ENCODE measurements at regions not wholly inside any gene's neighbourhood (a gene's known extent, or its start where the extent isn't known, plus 50 kb on each side); places are given as distances from the start of the nearest gene placed in this dataset.

- TF ChIP-seq, protein P1, sequence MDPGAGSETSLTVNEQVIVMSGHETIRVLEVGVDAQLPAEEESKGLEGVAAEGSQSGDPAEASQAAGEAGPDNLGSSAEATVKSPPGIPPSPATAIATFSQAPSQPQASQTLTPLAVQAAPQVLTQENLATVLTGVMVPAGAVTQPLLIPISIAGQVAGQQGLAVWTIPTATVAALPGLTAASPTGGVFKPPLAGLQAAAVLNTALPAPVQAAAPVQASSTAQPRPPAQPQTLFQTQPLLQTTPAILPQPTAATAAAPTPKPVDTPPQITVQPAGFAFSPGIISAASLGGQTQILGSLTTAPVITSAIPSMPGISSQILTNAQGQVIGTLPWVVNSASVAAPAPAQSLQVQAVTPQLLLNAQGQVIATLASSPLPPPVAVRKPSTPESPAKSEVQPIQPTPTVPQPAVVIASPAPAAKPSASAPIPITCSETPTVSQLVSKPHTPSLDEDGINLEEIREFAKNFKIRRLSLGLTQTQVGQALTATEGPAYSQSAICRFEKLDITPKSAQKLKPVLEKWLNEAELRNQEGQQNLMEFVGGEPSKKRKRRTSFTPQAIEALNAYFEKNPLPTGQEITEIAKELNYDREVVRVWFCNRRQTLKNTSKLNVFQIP (CRISPR knock-in tag; IDR thresholded peaks at IDR 0.05; ENCODE audit: borderline replicate concordance, low read depth), result no peak
- TF ChIP-seq TSHZ2 (CRISPR knock-in tag; IDR thresholded peaks at IDR 0.05) (no peak), TCF4 (CRISPR knock-in tag; IDR thresholded peaks at IDR 0.05; ENCODE audit: borderline replicate concordance) (no peak)
These were observed 83.9 kb upstream of the KCNE2 start for GRCh38 chr21:34279883-34280282.

All from SK-N-SH treated with all-trans-retinoic acid at 6 μM for 48 hours (cell line).